B cell (primary cell): ENCODE measurements at regions not wholly inside any gene's neighbourhood (a gene's known extent, or its start where the extent isn't known, plus 50 kb on each side); places are given as distances from the start of the nearest gene placed in this dataset.

Experiments used
- EZH2 ChIP-seq: IDR thresholded peaks from 2 replicates; pipeline ENCODE4 v1.6.1; 2012; ENCODE audit warnings: borderline replicate concordance, low read depth, mild to moderate bottlenecking, moderate library complexity, low read length; ENCODE audit not compliant: insufficient read depth, poor library complexity, severe bottlenecking
- TF ChIP-seq, protein P1 (sequence below): fragments of 200-600 bp; IDR thresholded peaks from one replicate; pipeline ENCODE4 v1.8.0; 2022; ENCODE audit warnings: antibody characterized with exemption, mild to moderate bottlenecking

DNA sequence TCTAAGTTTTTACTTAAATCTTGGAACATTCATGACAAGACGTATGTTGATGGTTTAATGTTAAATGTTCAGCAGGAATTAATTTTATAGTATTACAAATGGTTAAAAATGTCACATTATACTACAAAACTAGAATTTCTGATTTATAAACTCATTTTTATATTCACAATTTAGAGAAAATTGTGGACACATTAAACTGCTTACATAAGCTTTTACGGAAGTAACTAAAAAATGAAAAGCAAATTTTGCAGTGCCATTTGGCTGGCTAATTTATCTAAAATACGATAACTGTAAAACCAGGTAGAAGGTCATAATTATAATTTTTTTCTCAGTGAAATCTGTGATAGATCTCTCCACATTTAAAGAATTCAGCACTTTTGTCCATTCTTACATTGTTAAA lies 190.2 kb upstream of the GPC6 start:
- TF ChIP-seq, protein P1, sequence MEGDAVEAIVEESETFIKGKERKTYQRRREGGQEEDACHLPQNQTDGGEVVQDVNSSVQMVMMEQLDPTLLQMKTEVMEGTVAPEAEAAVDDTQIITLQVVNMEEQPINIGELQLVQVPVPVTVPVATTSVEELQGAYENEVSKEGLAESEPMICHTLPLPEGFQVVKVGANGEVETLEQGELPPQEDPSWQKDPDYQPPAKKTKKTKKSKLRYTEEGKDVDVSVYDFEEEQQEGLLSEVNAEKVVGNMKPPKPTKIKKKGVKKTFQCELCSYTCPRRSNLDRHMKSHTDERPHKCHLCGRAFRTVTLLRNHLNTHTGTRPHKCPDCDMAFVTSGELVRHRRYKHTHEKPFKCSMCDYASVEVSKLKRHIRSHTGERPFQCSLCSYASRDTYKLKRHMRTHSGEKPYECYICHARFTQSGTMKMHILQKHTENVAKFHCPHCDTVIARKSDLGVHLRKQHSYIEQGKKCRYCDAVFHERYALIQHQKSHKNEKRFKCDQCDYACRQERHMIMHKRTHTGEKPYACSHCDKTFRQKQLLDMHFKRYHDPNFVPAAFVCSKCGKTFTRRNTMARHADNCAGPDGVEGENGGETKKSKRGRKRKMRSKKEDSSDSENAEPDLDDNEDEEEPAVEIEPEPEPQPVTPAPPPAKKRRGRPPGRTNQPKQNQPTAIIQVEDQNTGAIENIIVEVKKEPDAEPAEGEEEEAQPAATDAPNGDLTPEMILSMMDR, result no peak
- TF ChIP-seq EZH2, result no peak
